Breast epithelium (tissue), 4 donors: ENCODE measurements at regions not wholly inside any gene's neighbourhood (a gene's known extent, or its start where the extent isn't known, plus 50 kb on each side); places are given as distances from the start of the nearest gene placed in this dataset.

Source experiments
- DNase-seq, 2 donors: peaks; one replicate each; pipeline ENCODE4 v3.0.0-alpha.2; 2019; ENCODE audit warnings: low spot score in 2 of 2
- H3K27ac ChIP-seq, 2 donors: fragments of 200-600 bp; sonication (generic) in 1 of 2; one replicate each; pipeline ENCODE4 v1.5.1; 2016 to 2019; ENCODE audit warnings: mild to moderate bottlenecking in 1 of 2
- H3K27me3 ChIP-seq, 2 donors: fragments of 200-600 bp; sonication (generic) in 1 of 2; one replicate each; pipeline versions ENCODE4 v1.5.1 to v1.6.0; 2017 to 2019; ENCODE audit warnings: control low read depth in 1 of 2, mild to moderate bottlenecking in 1 of 2
- H3K36me3 ChIP-seq: fragments of 200-600 bp; one replicate; pipeline ENCODE4 v1.5.1; 2019
- H3K4me1 ChIP-seq, 2 donors: fragments of 200-600 bp; sonication (generic); one replicate each; pipeline ENCODE4 v1.5.1; 2016 to 2019; ENCODE audit warnings: control low read depth in 1 of 2
- H3K4me3 ChIP-seq, 3 donors: fragments of 200-600 bp; sonication (generic); 1 replicate in 2 of 3; 2 replicates in 1 of 3; pipeline ENCODE4 v1.5.1; 2016 to 2019; ENCODE audit warnings: mild to moderate bottlenecking in 3 of 3, moderate library complexity in 2 of 3
- H3K9me3 ChIP-seq, 2 donors: fragments of 200-600 bp; sonication (generic) in 1 of 2; one replicate each; pipeline ENCODE4 v1.5.1; 2016 to 2019; ENCODE audit warnings: control low read depth in 1 of 2
- POLR2A ChIP-seq: fragments of 450-650 bp; IDR thresholded peaks from one replicate; pipeline ENCODE4 v1.6.1; 2016; ENCODE audit warnings: antibody characterized with exemption, mild to moderate bottlenecking, moderate library complexity
- POLR2AphosphoS5 ChIP-seq, 3 donors: sonication (generic); formaldehyde crosslinking; IDR thresholded peaks; one replicate each; pipeline ENCODE4 v1.6.1; 2017; ENCODE audit warnings: antibody characterized with exemption in 3 of 3
- intact Hi-C: fragments of 100-400 bp; cut with DNase I; formaldehyde crosslinking; loops from one replicate; pipeline ENCODE4 v1.15.1; 2023; ENCODE audit warnings: low total_unique reads
- TF ChIP-seq, protein P1 (sequence below), 3 donors: fragments of 450-650 bp; IDR thresholded peaks; one replicate each; pipeline ENCODE4 v1.5.1; 2016 to 2017; ENCODE audit warnings: antibody characterized with exemption in 3 of 3, mild to moderate bottlenecking in 3 of 3, moderate library complexity in 3 of 3

DNA sequence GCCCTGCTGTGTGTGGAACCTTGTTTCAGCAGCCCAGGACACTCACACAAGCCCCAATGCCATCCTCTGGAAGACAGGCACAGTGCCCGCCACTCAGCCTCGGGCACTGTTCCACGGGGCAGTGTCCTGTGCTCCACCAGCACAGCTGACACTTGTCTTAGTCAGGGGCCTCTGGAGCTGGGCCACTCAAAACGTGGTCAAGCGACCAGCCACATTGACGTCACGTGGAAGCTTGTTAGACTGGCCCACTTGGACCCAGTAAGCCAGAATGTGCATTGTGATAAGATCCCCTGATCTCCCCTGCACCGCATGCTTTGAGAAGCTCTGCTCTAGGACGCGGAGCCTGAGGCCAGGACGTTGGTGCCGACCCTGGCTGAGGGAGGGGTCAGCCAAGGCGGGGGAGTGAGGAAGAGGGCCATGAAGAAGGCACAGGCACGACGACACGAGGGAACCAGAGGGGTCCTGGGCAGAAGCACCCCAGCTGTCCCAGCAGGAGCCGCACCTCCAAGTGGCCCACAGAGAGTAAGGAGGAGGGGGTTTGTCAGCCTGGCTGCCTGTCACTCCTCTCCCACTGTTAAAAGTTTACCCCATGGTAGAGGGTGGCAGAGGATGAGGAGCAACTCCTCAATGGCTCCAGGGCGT is 64.6 kb downstream of the LINC01488 start:
- Histone ChIP-seq H3K36me3 (no peaks in the 10 kb centered on the region), H3K9me3 (peaks cover 8 to 26% of the 10 kb centered on the region in 2 donors), H3K27me3 (no peaks in the 10 kb centered on the region), H3K4me1 (no peaks in the 10 kb centered on the region), H3K27ac (no peak overlapping the region), H3K4me3 (no peak overlapping the region)
- TF ChIP-seq, protein P1, sequence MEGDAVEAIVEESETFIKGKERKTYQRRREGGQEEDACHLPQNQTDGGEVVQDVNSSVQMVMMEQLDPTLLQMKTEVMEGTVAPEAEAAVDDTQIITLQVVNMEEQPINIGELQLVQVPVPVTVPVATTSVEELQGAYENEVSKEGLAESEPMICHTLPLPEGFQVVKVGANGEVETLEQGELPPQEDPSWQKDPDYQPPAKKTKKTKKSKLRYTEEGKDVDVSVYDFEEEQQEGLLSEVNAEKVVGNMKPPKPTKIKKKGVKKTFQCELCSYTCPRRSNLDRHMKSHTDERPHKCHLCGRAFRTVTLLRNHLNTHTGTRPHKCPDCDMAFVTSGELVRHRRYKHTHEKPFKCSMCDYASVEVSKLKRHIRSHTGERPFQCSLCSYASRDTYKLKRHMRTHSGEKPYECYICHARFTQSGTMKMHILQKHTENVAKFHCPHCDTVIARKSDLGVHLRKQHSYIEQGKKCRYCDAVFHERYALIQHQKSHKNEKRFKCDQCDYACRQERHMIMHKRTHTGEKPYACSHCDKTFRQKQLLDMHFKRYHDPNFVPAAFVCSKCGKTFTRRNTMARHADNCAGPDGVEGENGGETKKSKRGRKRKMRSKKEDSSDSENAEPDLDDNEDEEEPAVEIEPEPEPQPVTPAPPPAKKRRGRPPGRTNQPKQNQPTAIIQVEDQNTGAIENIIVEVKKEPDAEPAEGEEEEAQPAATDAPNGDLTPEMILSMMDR (IDR thresholded peaks at IDR 0.05), result no peak
- TF ChIP-seq POLR2AphosphoS5 (IDR thresholded peaks at IDR 0.05) (no peak), POLR2A (no peak)
- peak in 1 of 2 donors; percentile 22 for DNase-seq
- intact Hi-C loops, result no loop called here

DNA sequence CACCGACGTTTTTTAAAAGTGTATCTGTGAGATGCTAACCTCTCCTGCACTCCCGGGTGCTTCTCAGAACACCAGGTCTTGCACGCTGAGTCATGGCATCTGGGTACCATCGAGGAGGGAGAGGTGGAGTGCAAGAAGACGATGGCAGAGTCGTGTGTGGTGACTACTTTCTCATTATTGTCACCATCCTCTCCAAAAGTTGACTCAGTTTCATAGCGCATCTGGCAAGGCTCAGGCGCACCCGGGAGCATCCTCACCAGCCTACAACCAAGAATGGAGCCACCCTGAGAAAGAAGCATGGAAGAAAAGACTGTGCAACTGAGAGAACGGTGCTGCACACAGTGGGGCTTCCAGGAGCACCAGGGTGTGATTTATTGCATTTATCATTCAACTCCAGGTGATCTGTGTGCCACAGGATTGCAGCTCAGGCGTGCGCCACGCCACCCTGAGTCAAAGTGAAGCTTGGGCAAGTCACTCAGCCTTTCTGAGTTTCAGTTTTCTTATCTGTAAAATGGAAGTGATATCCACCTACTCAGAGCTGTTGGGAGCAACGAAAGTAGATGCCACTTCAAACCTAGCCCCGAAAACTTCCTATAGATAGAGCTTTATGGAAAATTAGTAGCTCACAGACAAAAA is 65.4 kb downstream of the LINC01488 start:
- H3K27ac ChIP-seq, result no peak overlapping the region
- no peaks in the 10 kb centered on the region for H3K36me3 ChIP-seq
- H3K9me3 ChIP-seq, result peaks cover 8 to 28% of the 10 kb centered on the region in 2 donors
- intact Hi-C loops, result no loop called here
- H3K4me1 ChIP-seq, result no peaks in the 10 kb centered on the region
- no peak overlapping the region for H3K4me3 ChIP-seq
- peak in 1 of 2 donors; percentile 9 for DNase-seq
- H3K27me3 ChIP-seq, result no peaks in the 10 kb centered on the region
- TF ChIP-seq, protein P1 (IDR thresholded peaks at IDR 0.05), result no peak
- TF ChIP-seq POLR2AphosphoS5 (IDR thresholded peaks at IDR 0.05) (no peak), POLR2A (no peak)

DNA sequence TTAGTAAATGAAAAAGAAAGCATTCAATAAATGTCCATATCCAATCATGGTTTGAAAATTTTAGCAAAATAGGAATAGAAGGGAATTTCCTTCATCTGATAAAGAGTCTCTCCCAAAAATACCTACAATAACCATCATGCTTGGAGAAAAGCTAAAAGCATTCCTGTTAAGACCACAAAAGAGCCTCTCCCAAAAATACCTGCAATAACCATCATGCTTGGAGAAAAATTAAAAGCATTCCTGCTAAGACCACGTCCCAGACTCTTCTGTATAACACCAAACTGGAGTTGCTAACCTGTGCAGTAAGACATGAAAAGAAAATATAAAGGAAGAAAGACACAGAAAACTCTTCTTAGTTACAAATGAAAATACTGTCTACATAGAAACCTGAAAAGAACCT is 69.4 kb downstream of the LINC01488 start:
- H3K36me3 ChIP-seq, result no peaks in the 10 kb centered on the region
- TF ChIP-seq, protein P1 (IDR thresholded peaks at IDR 0.05), result no peak
- TF ChIP-seq POLR2A (no peak), POLR2AphosphoS5 (IDR thresholded peaks at IDR 0.05) (no peak)
- no peak overlapping the region for H3K4me3 ChIP-seq

DNA sequence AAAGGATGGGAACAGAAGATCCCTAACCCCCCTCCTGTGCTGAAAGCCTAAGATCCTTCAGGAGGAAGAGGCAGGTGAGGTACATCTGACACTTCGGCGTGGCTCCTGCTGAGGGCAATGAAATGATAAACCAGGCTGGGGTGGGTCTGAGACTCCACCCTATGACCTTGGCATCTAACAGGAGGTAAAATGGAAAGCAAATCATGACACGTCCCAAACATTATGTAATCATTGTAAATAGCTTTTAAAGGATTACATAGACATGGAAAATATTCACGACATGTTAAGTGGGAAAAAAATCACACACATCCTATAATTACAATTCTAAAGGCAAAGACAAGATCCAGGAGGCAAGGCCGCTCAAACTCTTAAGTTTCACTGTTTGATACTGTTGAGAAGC is 70.5 kb downstream of the LINC01488 start:
- TF ChIP-seq POLR2AphosphoS5 (IDR thresholded peaks at IDR 0.05), result no peak
- TF ChIP-seq, protein P1 (IDR thresholded peaks at IDR 0.05), result no peak
- no peak for TF ChIP-seq POLR2A
- intact Hi-C loops, result no loop called here
- Histone ChIP-seq H3K9me3 (peaks cover 8 to 28% of the 10 kb centered on the region in 2 donors), H3K4me1 (no peaks in the 10 kb centered on the region), H3K4me3 (no peak overlapping the region), H3K36me3 (no peaks in the 10 kb centered on the region), H3K27ac (no peak overlapping the region), H3K27me3 (no peaks in the 10 kb centered on the region)
- peak in 1 of 2 donors; percentile 9 for DNase-seq

More for the DNA sequence above, 69.4 kb downstream of the LINC01488 start:
- intact Hi-C loops, result no loop called here
- H3K4me1 ChIP-seq, result no peaks in the 10 kb centered on the region
- DNase-seq, result no peak
- H3K9me3 ChIP-seq, result peaks cover 8 to 28% of the 10 kb centered on the region in 2 donors
- H3K27me3 ChIP-seq, result no peaks in the 10 kb centered on the region
- no peak overlapping the region for H3K27ac ChIP-seq

DNA sequence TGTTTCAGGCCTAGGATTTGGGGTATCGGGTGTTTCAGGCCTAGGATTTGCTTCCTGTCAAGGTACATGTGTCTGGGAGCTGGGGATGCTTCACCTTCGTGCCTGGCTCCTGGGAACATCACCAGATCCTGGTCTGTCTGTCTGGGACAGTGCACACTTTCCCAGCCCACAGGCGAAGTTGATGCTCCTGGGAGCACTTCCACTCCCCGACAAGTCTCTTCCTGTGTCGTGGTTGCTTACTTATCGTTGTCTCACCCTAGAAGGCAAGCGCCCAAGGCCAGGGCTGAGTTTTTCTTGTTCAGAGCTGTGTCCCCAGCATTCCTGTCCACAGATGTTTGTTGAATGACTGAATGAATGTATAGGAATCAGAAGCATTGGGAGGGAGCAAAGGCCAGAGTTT is 71.5 kb downstream of the LINC01488 start:
- no peak overlapping the region for H3K27ac ChIP-seq
- H3K36me3 ChIP-seq, result no peaks in the 10 kb centered on the region
- intact Hi-C loops, result no loop called here
- no peak overlapping the region for H3K4me3 ChIP-seq
- H3K27me3 ChIP-seq, result no peaks in the 10 kb centered on the region
- TF ChIP-seq POLR2AphosphoS5 (IDR thresholded peaks at IDR 0.05), result no peak
- TF ChIP-seq POLR2A, result no peak
- TF ChIP-seq, protein P1 (IDR thresholded peaks at IDR 0.05), result no peak
- DNase-seq, result peak in 1 of 2 donors; percentile 6
- H3K4me1 ChIP-seq, result no peaks in the 10 kb centered on the region
- H3K9me3 ChIP-seq, result peaks cover 8 to 28% of the 10 kb centered on the region in 2 donors
